A673 (cell line): ENCODE measurements at regions not wholly inside any gene's neighbourhood (a gene's known extent, or its start where the extent isn't known, plus 50 kb on each side); places are given as distances from the start of the nearest gene placed in this dataset.

Source experiments
- BruUV-seq: library from RNA; stranded (reverse); fragments of 400-500 nt; replicated peaks from 2 replicates; lab custom pipeline; 2021; lab: Mats Ljungman, UMichigan
- CTCF ChIA-PET: fragments of 300-600 bp; sonication (Branson Sonifier 250); formaldehyde crosslinking; loops from one replicate; lab custom pipeline; 2022; ENCODE audit warnings: antibody characterized with exemption; lab: Charles Lee
- POLR2A ChIA-PET: fragments of 300-600 bp; sonication (Branson Sonifier 250); formaldehyde crosslinking; loops from one replicate; lab custom pipeline; 2022; ENCODE audit warnings: antibody characterized with exemption; ENCODE audit not compliant: low non-redundant PET; lab: Charles Lee
- DNase-seq: peaks from one replicate; pipeline ENCODE4 v3.0.0-alpha.2; 2015; ENCODE audit warnings: low spot score
- H3K27ac ChIP-seq: fragments of 200-600 bp; sonication (generic); 2 replicates; pipeline ENCODE4 v1.5.1; 2016; ENCODE audit warnings: mixed run types, low read depth, mild to moderate bottlenecking, mixed read lengths, antibody characterized with exemption, low read length; ENCODE audit not compliant: poor library complexity, severe bottlenecking
- H3K27me3 ChIP-seq: fragments of 200-600 bp; sonication (generic); replicated peaks from 2 replicates; pipeline ENCODE4 v1.6.1; 2017; ENCODE audit warnings: mixed run types, low read depth, mild to moderate bottlenecking, mixed read lengths, antibody characterized with exemption, low read length; ENCODE audit not compliant: insufficient read depth, poor library complexity
- H3K36me3 ChIP-seq: fragments of 200-600 bp; sonication (generic); 2 replicates; pipeline ENCODE4 v1.6.1; 2016; ENCODE audit warnings: mixed run types, mild to moderate bottlenecking, mixed read lengths, antibody characterized with exemption, low read length; ENCODE audit not compliant: insufficient read depth, poor library complexity, severe bottlenecking
- H3K4me1 ChIP-seq: fragments of 200-600 bp; sonication (generic); 2 replicates; pipeline ENCODE4 v1.6.1; 2017; ENCODE audit warnings: mixed run types, mild to moderate bottlenecking, mixed read lengths, antibody characterized with exemption, low read length; ENCODE audit not compliant: insufficient read depth, poor library complexity, severe bottlenecking
- H3K4me3 ChIP-seq: fragments of 200-600 bp; sonication (generic); 2 replicates; pipeline ENCODE4 v1.5.1; 2016; ENCODE audit warnings: low read depth, mixed run types, mild to moderate bottlenecking, mixed read lengths, low read length; ENCODE audit not compliant: poor library complexity, severe bottlenecking
- H3K9me3 ChIP-seq: fragments of 200-600 bp; sonication (generic); 2 replicates; pipeline ENCODE4 v1.6.1; 2016; ENCODE audit warnings: mixed run types, low read depth, mild to moderate bottlenecking, mixed read lengths, antibody characterized with exemption, low read length; ENCODE audit not compliant: poor library complexity, severe bottlenecking
- EZH2 ChIP-seq: fragments of 200-600 bp; sonication (generic); IDR thresholded peaks from 2 replicates; pipeline ENCODE4 v1.6.1; 2017; ENCODE audit warnings: borderline replicate concordance, low read depth, mild to moderate bottlenecking, mixed read lengths, antibody characterized with exemption, low read length; ENCODE audit not compliant: poor library complexity, severe bottlenecking
- intact Hi-C: fragments of 100-400 bp; cut with micrococcal nuclease; formaldehyde crosslinking; loops from one replicate; pipeline ENCODE4 v1.10.0; 2022; ENCODE audit not compliant: unreplicated experiment
- TF ChIP-seq, protein P1 (sequence below): fragments of 300-800, 200-600 bp; sonication (generic); conservative IDR thresholded peaks from 2 replicates; pipeline ENCODE4 v1.5.1; 2017; ENCODE audit warnings: low read depth, mild to moderate bottlenecking, antibody characterized with exemption, low read length, moderate library complexity, mixed read lengths

DNA sequence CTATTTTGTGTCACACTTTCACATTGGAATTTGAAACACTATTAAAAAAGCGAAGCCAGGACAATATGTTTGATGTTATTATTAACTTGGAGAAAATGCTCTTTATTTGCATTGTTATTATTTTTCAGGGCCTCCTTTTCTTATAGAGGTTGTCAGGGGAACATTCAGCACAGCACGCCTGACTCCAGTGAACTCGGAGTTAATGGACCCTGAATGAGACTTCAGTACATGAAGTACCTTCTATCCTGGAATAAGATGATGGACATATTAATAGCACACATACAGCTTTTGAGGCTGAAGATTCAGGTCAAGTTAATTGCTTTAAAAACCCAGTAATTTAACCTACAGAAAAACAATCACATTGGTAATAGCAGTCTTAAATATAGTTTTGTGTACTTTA is 652.9 kb downstream of the SEMA5A start:
- Histone ChIP-seq H3K36me3 (no peaks in the 10 kb centered on the region), H3K27ac (no peak overlapping the region), H3K27me3 (no peaks in the 10 kb centered on the region), H3K9me3 (peaks cover 27% of the 10 kb centered on the region), H3K4me3 (no peak overlapping the region), H3K4me1 (no peaks in the 10 kb centered on the region)
- ChIA-PET POLR2A (no interaction called here), CTCF (no interaction called here)
- TF ChIP-seq EZH2 = no peak
- TF ChIP-seq, protein P1, sequence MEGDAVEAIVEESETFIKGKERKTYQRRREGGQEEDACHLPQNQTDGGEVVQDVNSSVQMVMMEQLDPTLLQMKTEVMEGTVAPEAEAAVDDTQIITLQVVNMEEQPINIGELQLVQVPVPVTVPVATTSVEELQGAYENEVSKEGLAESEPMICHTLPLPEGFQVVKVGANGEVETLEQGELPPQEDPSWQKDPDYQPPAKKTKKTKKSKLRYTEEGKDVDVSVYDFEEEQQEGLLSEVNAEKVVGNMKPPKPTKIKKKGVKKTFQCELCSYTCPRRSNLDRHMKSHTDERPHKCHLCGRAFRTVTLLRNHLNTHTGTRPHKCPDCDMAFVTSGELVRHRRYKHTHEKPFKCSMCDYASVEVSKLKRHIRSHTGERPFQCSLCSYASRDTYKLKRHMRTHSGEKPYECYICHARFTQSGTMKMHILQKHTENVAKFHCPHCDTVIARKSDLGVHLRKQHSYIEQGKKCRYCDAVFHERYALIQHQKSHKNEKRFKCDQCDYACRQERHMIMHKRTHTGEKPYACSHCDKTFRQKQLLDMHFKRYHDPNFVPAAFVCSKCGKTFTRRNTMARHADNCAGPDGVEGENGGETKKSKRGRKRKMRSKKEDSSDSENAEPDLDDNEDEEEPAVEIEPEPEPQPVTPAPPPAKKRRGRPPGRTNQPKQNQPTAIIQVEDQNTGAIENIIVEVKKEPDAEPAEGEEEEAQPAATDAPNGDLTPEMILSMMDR = no peak
- no peak for DNase-seq
- BruUV-seq = no TSS peak
- intact Hi-C loops = no loop called here

DNA sequence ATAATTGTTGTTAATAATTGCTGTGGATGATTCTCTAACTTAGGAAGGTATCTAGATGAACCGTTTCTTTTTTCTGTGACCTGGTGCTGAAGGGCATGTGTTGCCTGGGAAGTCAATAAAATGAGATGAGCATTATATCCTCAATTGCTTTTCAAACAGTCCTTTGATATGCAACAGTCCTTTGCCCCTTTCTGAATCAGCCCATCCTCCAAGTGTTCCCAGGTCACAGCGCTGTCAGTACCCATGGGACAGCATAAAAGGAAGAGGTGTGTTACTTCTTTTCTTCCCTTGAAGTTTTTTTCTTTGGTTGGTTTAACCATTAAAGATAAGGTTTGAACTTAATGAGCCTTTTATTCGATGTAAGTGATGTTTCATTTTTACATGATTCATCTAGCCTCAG is 651.8 kb downstream of the SEMA5A start:
- H3K4me1 ChIP-seq = no peaks in the 10 kb centered on the region
- no peaks in the 10 kb centered on the region for H3K36me3 ChIP-seq
- no peak for DNase-seq
- H3K4me3 ChIP-seq = no peak overlapping the region
- no TSS peak for BruUV-seq
- peaks cover 27% of the 10 kb centered on the region for H3K9me3 ChIP-seq
- no peak overlapping the region for H3K27ac ChIP-seq
- ChIA-PET CTCF (no interaction called here), POLR2A (no interaction called here)
- no peaks in the 10 kb centered on the region for H3K27me3 ChIP-seq
- intact Hi-C loops = no loop called here
- TF ChIP-seq, protein P1 = no peak
- TF ChIP-seq EZH2 = no peak

DNA sequence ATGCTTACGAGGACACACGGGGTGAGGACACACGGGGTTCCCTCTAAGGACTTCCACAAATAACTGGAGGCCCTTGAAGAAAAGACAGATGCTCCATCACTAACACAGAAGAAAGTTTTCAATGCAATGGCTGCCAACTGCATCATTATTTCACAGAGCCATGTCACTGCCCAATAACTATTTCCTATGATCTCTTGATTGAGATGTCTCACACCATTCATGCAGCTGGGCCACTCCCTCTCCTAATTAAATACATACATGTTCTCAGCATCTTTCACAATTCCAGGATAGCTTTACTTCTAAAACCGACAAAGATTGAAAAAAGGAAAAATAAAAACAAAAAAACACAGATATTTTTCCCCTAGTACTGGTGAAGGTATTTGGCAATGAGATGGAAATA is 650.8 kb downstream of the SEMA5A start:
- ChIA-PET CTCF (no interaction called here), POLR2A (no interaction called here)
- Histone ChIP-seq H3K4me3 (no peak overlapping the region), H3K27me3 (no peaks in the 10 kb centered on the region), H3K9me3 (peaks cover 31% of the 10 kb centered on the region), H3K27ac (no peak overlapping the region), H3K36me3 (no peaks in the 10 kb centered on the region), H3K4me1 (no peaks in the 10 kb centered on the region)
- TF ChIP-seq EZH2 = no peak
- TF ChIP-seq, protein P1 = no peak
- intact Hi-C loops = no loop called here
- no TSS peak for BruUV-seq
- no peak for DNase-seq
